ENCODE measurements at regions not wholly inside any gene's neighbourhood (a gene's known extent, or its start where the extent isn't known, plus 50 kb on each side); places are given as distances from the start of the nearest gene placed in this dataset.

GRCh38 chr2:217294211-217294610 lies 434.3 kb upstream of the TNP1 start:
- H3K27ac ChIP-seq (ENCODE audit: low read depth, low read length), result no peak overlapping the region
- WGBS, result 93% methylated on average over 2 of the region's 2 CpGs

GRCh38 chr2:217293607-217294006 lies 433.7 kb upstream of the TNP1 start:
- no peaks in the 10 kb centered on the region for H3K27me3 ChIP-seq (ENCODE audit: insufficient read depth, low read length)
- H3K9me3 ChIP-seq (ENCODE audit: insufficient read depth, low read depth, low read length), result peaks cover 14% of the 10 kb centered on the region
- H3K36me3 ChIP-seq (ENCODE audit: insufficient read depth, low read length), result no peaks in the 10 kb centered on the region
- H3K4me3 ChIP-seq (ENCODE audit: low read length), result no peak overlapping the region
- H3K27ac ChIP-seq (ENCODE audit: low read depth, low read length), result no peak overlapping the region
- no peak overlapping the region for H3K9ac ChIP-seq (ENCODE audit: low read depth, low read length)
- H3K4me1 ChIP-seq (ENCODE audit: insufficient read depth, low read length), result peaks cover 20% of the 10 kb centered on the region; the same call in 1 of the 2 replicates
- WGBS, result 90% methylated on average over 2 of the region's 3 CpGs

More at GRCh38 chr2:217294211-217294610, 434.3 kb upstream of the TNP1 start:
- no peaks in the 10 kb centered on the region for H3K36me3 ChIP-seq (ENCODE audit: insufficient read depth, low read length)
- H3K9me3 ChIP-seq (ENCODE audit: insufficient read depth, low read depth, low read length), result peaks cover 12% of the 10 kb centered on the region; the same call in 1 of the 2 replicates
- H3K4me1 ChIP-seq (ENCODE audit: insufficient read depth, low read length), result peaks cover 16% of the 10 kb centered on the region; the same call in 1 of the 2 replicates
- H3K27me3 ChIP-seq (ENCODE audit: insufficient read depth, low read length), result no peaks in the 10 kb centered on the region
- no peak overlapping the region for H3K4me3 ChIP-seq (ENCODE audit: low read length)
- H3K9ac ChIP-seq (ENCODE audit: low read depth, low read length), result no peak overlapping the region

- Histone ChIP-seq H3K27ac (ENCODE audit: low read depth, low read length) (no peak overlapping the region), H3K4me3 (ENCODE audit: low read length) (no peak overlapping the region), H3K4me1 (ENCODE audit: insufficient read depth, low read length) (peaks cover 20% of the 10 kb centered on the region; the same call in 1 of the 2 replicates), H3K9me3 (ENCODE audit: insufficient read depth, low read depth, low read length) (peaks cover 19% of the 10 kb centered on the region), H3K27me3 (ENCODE audit: insufficient read depth, low read length) (no peaks in the 10 kb centered on the region), H3K36me3 (ENCODE audit: insufficient read depth, low read length) (peaks cover 2% of the 10 kb centered on the region; the same call in 1 of the 2 replicates), H3K9ac (ENCODE audit: low read depth, low read length) (no peak overlapping the region)
- 92% methylated on average over 5 of the region's 5 CpGs for WGBS
Observed at GRCh38 chr2:217293046-217293445, 433.2 kb upstream of the TNP1 start.

- peaks cover 4% of the 10 kb centered on the region; the same call in 1 of the 2 replicates for H3K36me3 ChIP-seq (ENCODE audit: insufficient read depth, low read length)
- no peak overlapping the region for H3K9ac ChIP-seq (ENCODE audit: low read depth, low read length)
- H3K4me1 ChIP-seq (ENCODE audit: insufficient read depth, low read length), result peaks cover 20% of the 10 kb centered on the region; the same call in 1 of the 2 replicates
- H3K27me3 ChIP-seq (ENCODE audit: insufficient read depth, low read length), result no peaks in the 10 kb centered on the region
- H3K9me3 ChIP-seq (ENCODE audit: insufficient read depth, low read depth, low read length), result peaks cover 19% of the 10 kb centered on the region
- 91% methylated on average over 5 of the region's 5 CpGs for whole genome bisulfite sequencing
- H3K27ac ChIP-seq (ENCODE audit: low read depth, low read length), result no peak overlapping the region
- no peak overlapping the region for H3K4me3 ChIP-seq (ENCODE audit: low read length)
Observed at GRCh38 chr2:217291259-217291658, 431.4 kb upstream of the TNP1 start.

GRCh38 chr2:217290467-217290866 lies 430.6 kb upstream of the TNP1 start:
- Histone ChIP-seq H3K36me3 (ENCODE audit: insufficient read depth, low read length) (peaks cover 4% of the 10 kb centered on the region; the same call in 1 of the 2 replicates), H3K4me1 (ENCODE audit: insufficient read depth, low read length) (peaks cover 20% of the 10 kb centered on the region; the same call in 1 of the 2 replicates), H3K27me3 (ENCODE audit: insufficient read depth, low read length) (no peaks in the 10 kb centered on the region), H3K27ac (ENCODE audit: low read depth, low read length) (no peak overlapping the region), H3K9me3 (ENCODE audit: insufficient read depth, low read depth, low read length) (peaks cover 19% of the 10 kb centered on the region), H3K9ac (ENCODE audit: low read depth, low read length) (no peak overlapping the region), H3K4me3 (ENCODE audit: low read length) (no peak overlapping the region)

GRCh38 chr2:217289907-217290280 lies 430.0 kb upstream of the TNP1 start:
- Histone ChIP-seq H3K27ac (ENCODE audit: low read depth, low read length) (peak overlapping the region; percentile 34; the same call in 1 of the 2 replicates), H3K27me3 (ENCODE audit: insufficient read depth, low read length) (no peaks in the 10 kb centered on the region)

GRCh38 chr2:217289177-217289906 lies 429.5 kb upstream of the TNP1 start:
- H3K27ac ChIP-seq (ENCODE audit: low read depth, low read length), result peak overlapping the region; percentile 42; the same call in 1 of the 2 replicates
- peaks cover 19% of the 10 kb centered on the region for H3K9me3 ChIP-seq (ENCODE audit: insufficient read depth, low read depth, low read length)
- no peaks in the 10 kb centered on the region for H3K27me3 ChIP-seq (ENCODE audit: insufficient read depth, low read length)
- H3K4me3 ChIP-seq (ENCODE audit: low read length), result no peak overlapping the region
- H3K36me3 ChIP-seq (ENCODE audit: insufficient read depth, low read length), result peaks cover 4% of the 10 kb centered on the region; the same call in 1 of the 2 replicates
- peaks cover 20% of the 10 kb centered on the region; the same call in 1 of the 2 replicates for H3K4me1 ChIP-seq (ENCODE audit: insufficient read depth, low read length)
- 0 out of 2 replicates have a peak overlapping the region, but pooled peaks have one; percentile 21 for H3K9ac ChIP-seq (ENCODE audit: low read depth, low read length)
- WGBS, result 76% methylated on average over 2 of the region's 2 CpGs

More at GRCh38 chr2:217289907-217290280, 430.0 kb upstream of the TNP1 start:
- Histone ChIP-seq H3K36me3 (ENCODE audit: insufficient read depth, low read length) (peaks cover 4% of the 10 kb centered on the region; the same call in 1 of the 2 replicates), H3K9ac (ENCODE audit: low read depth, low read length) (peak overlapping the region; percentile 21; the same call in 1 of the 2 replicates), H3K4me1 (ENCODE audit: insufficient read depth, low read length) (peaks cover 20% of the 10 kb centered on the region; the same call in 1 of the 2 replicates), H3K9me3 (ENCODE audit: insufficient read depth, low read depth, low read length) (peaks cover 19% of the 10 kb centered on the region), H3K4me3 (ENCODE audit: low read length) (no peak overlapping the region)
- WGBS, result 51% methylated on average over 2 of the region's 2 CpGs

- Histone ChIP-seq H3K4me3 (ENCODE audit: low read length) (no peak overlapping the region), H3K36me3 (ENCODE audit: insufficient read depth, low read length) (peaks cover 4% of the 10 kb centered on the region; the same call in 1 of the 2 replicates), H3K9me3 (ENCODE audit: insufficient read depth, low read depth, low read length) (peaks cover 19% of the 10 kb centered on the region), H3K27ac (ENCODE audit: low read depth, low read length) (peak overlapping the region; percentile 42; the same call in 1 of the 2 replicates), H3K27me3 (ENCODE audit: insufficient read depth, low read length) (no peaks in the 10 kb centered on the region), H3K4me1 (ENCODE audit: insufficient read depth, low read length) (peaks cover 20% of the 10 kb centered on the region; the same call in 1 of the 2 replicates), H3K9ac (ENCODE audit: low read depth, low read length) (no peak overlapping the region)
- WGBS, result 93% methylated on average over 1 of the region's 3 CpGs
Observed at GRCh38 chr2:217288472-217289063, 428.7 kb upstream of the TNP1 start.

- Histone ChIP-seq H3K36me3 (ENCODE audit: insufficient read depth, low read length) (peaks cover 4% of the 10 kb centered on the region; the same call in 1 of the 2 replicates), H3K27me3 (ENCODE audit: insufficient read depth, low read length) (peaks cover 3% of the 10 kb centered on the region; the same call in 1 of the 2 replicates), H3K27ac (ENCODE audit: low read depth, low read length) (no peak overlapping the region), H3K9me3 (ENCODE audit: insufficient read depth, low read depth, low read length) (peaks cover 19% of the 10 kb centered on the region), H3K9ac (ENCODE audit: low read depth, low read length) (no peak overlapping the region), H3K4me1 (ENCODE audit: insufficient read depth, low read length) (peaks cover 20% of the 10 kb centered on the region; the same call in 1 of the 2 replicates), H3K4me3 (ENCODE audit: low read length) (no peak overlapping the region)
- WGBS, result no CpG with 5 or more reads among the region's 2 CpGs
Observed at GRCh38 chr2:217286833-217287232, 427.0 kb upstream of the TNP1 start.

GRCh38 chr2:217285926-217286325 lies 426.1 kb upstream of the TNP1 start:
- Histone ChIP-seq H3K27ac (ENCODE audit: low read depth, low read length) (no peak overlapping the region), H3K36me3 (ENCODE audit: insufficient read depth, low read length) (peaks cover 4% of the 10 kb centered on the region; the same call in 1 of the 2 replicates), H3K27me3 (ENCODE audit: insufficient read depth, low read length) (peaks cover 3% of the 10 kb centered on the region; the same call in 1 of the 2 replicates), H3K4me1 (ENCODE audit: insufficient read depth, low read length) (peaks cover 20% of the 10 kb centered on the region; the same call in 1 of the 2 replicates), H3K9me3 (ENCODE audit: insufficient read depth, low read depth, low read length) (peaks cover 19% of the 10 kb centered on the region), H3K9ac (ENCODE audit: low read depth, low read length) (no peak overlapping the region), H3K4me3 (ENCODE audit: low read length) (no peak overlapping the region)
- WGBS, result 90% methylated on average over 3 of the region's 4 CpGs

GRCh38 chr2:217283460-217283859 lies 423.6 kb upstream of the TNP1 start:
- H3K27ac ChIP-seq (ENCODE audit: low read depth, low read length), result no peak overlapping the region
- H3K36me3 ChIP-seq (ENCODE audit: insufficient read depth, low read length), result peaks cover 4% of the 10 kb centered on the region; the same call in 1 of the 2 replicates
- no peak overlapping the region for H3K9ac ChIP-seq (ENCODE audit: low read depth, low read length)
- 92% methylated on average over 6 of the region's 6 CpGs for WGBS
- H3K4me1 ChIP-seq (ENCODE audit: insufficient read depth, low read length), result no peaks in the 10 kb centered on the region
- H3K9me3 ChIP-seq (ENCODE audit: insufficient read depth, low read depth, low read length), result peaks cover 15% of the 10 kb centered on the region
- H3K27me3 ChIP-seq (ENCODE audit: insufficient read depth, low read length), result peaks cover 20% of the 10 kb centered on the region
- H3K4me3 ChIP-seq (ENCODE audit: low read length), result no peak overlapping the region
